ENCODE measurements at regions not wholly inside any gene's neighbourhood (a gene's known extent, or its start where the extent isn't known, plus 50 kb on each side); places are given as distances from the start of the nearest gene placed in this dataset.
"Not testable (repeated sequence)": the region's sequence is repeated elsewhere in the genome, so short reads cannot be mapped to it uniquely, and the experiment has no call there.

- Histone ChIP-seq H4K8ac (ENCODE audit: low read depth, low read length) (no peak overlapping the region), H3K18ac (ENCODE audit: low read length) (no peak overlapping the region), H2AK5ac (ENCODE audit: low read length) (no peak overlapping the region), H3K9ac (ENCODE audit: low read length) (no peak overlapping the region), H3K4me1 (ENCODE audit: control insufficient read depth, low read depth, low read length) (no peaks in the 10 kb centered on the region), H3K23ac (ENCODE audit: low read length) (no peak overlapping the region), H3K4me2 (ENCODE audit: low read length) (no peak overlapping the region), H3K4me3 (ENCODE audit: low read length) (no peak overlapping the region), H2BK120ac (ENCODE audit: low read depth, low read length) (no peak overlapping the region), H2BK5ac (ENCODE audit: low read length) (no peak overlapping the region), H3K27me3 (ENCODE audit: insufficient read depth, low read length, poor library complexity) (no peaks in the 10 kb centered on the region), H2BK15ac (replicated peaks; ENCODE audit: low read depth) (no peak overlapping the region), H3K56ac (ENCODE audit: low read length) (no peak overlapping the region), H3K36me3 (ENCODE audit: control insufficient read depth, insufficient read depth, low read length) (no peaks in the 10 kb centered on the region), H3K79me1 (ENCODE audit: low read length) (no peaks in the 10 kb centered on the region), H4K5ac (ENCODE audit: low read length) (no peak overlapping the region), H3K4ac (ENCODE audit: low read depth, low read length) (no peak overlapping the region), H3K27ac (ENCODE audit: low read depth, low read length) (no peak overlapping the region), H3K79me2 (ENCODE audit: control insufficient read depth, insufficient read depth, low read length) (no peaks in the 10 kb centered on the region)
- WGBS (ENCODE audit: extremely low coverage, insufficient coverage, low lambda C conversion rate), result 100% methylated on average over 1 of the region's 1 CpG
- no peak for DNase-seq
Measured at GRCh38 chr1:192493584-192493983, 82.0 kb upstream of the RGS1 start.

- no peak overlapping the region for H4K8ac ChIP-seq (ENCODE audit: low read depth, low read length)
- no peak overlapping the region for H3K56ac ChIP-seq (ENCODE audit: low read length)
- WGBS (ENCODE audit: extremely low coverage, insufficient coverage, low lambda C conversion rate), result no CpG with 5 or more reads among the region's 3 CpGs
Measured at GRCh38 chr1:192496369-192497056, 79.1 kb upstream of the RGS1 start.

GRCh38 chr1:192497214-192497794 lies 78.3 kb upstream of the RGS1 start:
- no peaks in the 10 kb centered on the region for H3K36me3 ChIP-seq (ENCODE audit: control insufficient read depth, insufficient read depth, low read length)

More at GRCh38 chr1:192496369-192497056, 79.1 kb upstream of the RGS1 start:
- Histone ChIP-seq H3K4me2 (ENCODE audit: low read length) (no peak overlapping the region), H3K4me3 (ENCODE audit: low read length) (no peak overlapping the region), H2AK5ac (ENCODE audit: low read length) (no peak overlapping the region), H3K18ac (ENCODE audit: low read length) (no peak overlapping the region), H3K4ac (ENCODE audit: low read depth, low read length) (no peak overlapping the region), H3K79me1 (ENCODE audit: low read length) (no peaks in the 10 kb centered on the region), H3K9ac (ENCODE audit: low read length) (no peak overlapping the region), H3K27me3 (ENCODE audit: insufficient read depth, low read length, poor library complexity) (no peaks in the 10 kb centered on the region), H2BK15ac (replicated peaks; ENCODE audit: low read depth) (no peak overlapping the region), H4K5ac (ENCODE audit: low read length) (no peak overlapping the region), H3K36me3 (ENCODE audit: control insufficient read depth, insufficient read depth, low read length) (no peaks in the 10 kb centered on the region), H3K4me1 (ENCODE audit: control insufficient read depth, low read depth, low read length) (no peaks in the 10 kb centered on the region), H3K23ac (ENCODE audit: low read length) (no peak overlapping the region), H2BK5ac (ENCODE audit: low read length) (no peak overlapping the region), H3K27ac (ENCODE audit: low read depth, low read length) (no peak overlapping the region), H3K79me2 (ENCODE audit: control insufficient read depth, insufficient read depth, low read length) (no peaks in the 10 kb centered on the region), H2BK120ac (ENCODE audit: low read depth, low read length) (no peak overlapping the region)
- DNase-seq, result no peak

GRCh38 chr1:192498092-192498491 lies 77.5 kb upstream of the RGS1 start:
- not testable (repeated sequence) for H3K79me2 ChIP-seq (ENCODE audit: control insufficient read depth, insufficient read depth, low read length); H3K79me1 ChIP-seq (ENCODE audit: low read length); H2BK15ac ChIP-seq (replicated peaks; ENCODE audit: low read depth); H3K18ac ChIP-seq (ENCODE audit: low read length); H3K56ac ChIP-seq (ENCODE audit: low read length); H3K23ac ChIP-seq (ENCODE audit: low read length); DNase-seq; H2AK5ac ChIP-seq (ENCODE audit: low read length); H2BK120ac ChIP-seq (ENCODE audit: low read depth, low read length); H3K9ac ChIP-seq (ENCODE audit: low read length); H3K27me3 ChIP-seq (ENCODE audit: insufficient read depth, low read length, poor library complexity); H3K36me3 ChIP-seq (ENCODE audit: control insufficient read depth, insufficient read depth, low read length); H3K4me2 ChIP-seq (ENCODE audit: low read length); H4K5ac ChIP-seq (ENCODE audit: low read length); H4K8ac ChIP-seq (ENCODE audit: low read depth, low read length); H2BK5ac ChIP-seq (ENCODE audit: low read length); H3K4ac ChIP-seq (ENCODE audit: low read depth, low read length); H3K4me1 ChIP-seq (ENCODE audit: control insufficient read depth, low read depth, low read length); H3K27ac ChIP-seq (ENCODE audit: low read depth, low read length); H3K4me3 ChIP-seq (ENCODE audit: low read length)
- no CpG with 5 or more reads among the region's 13 CpGs for WGBS (ENCODE audit: extremely low coverage, insufficient coverage, low lambda C conversion rate)

More at GRCh38 chr1:192497214-192497794, 78.3 kb upstream of the RGS1 start:
- no peak for DNase-seq
- no peaks in the 10 kb centered on the region for H3K4me1 ChIP-seq (ENCODE audit: control insufficient read depth, low read depth, low read length)
- no peak overlapping the region for H3K56ac ChIP-seq (ENCODE audit: low read length)
- no peaks in the 10 kb centered on the region for H3K79me2 ChIP-seq (ENCODE audit: control insufficient read depth, insufficient read depth, low read length)
- H2BK15ac ChIP-seq (replicated peaks; ENCODE audit: low read depth), result no peak overlapping the region
- no peak overlapping the region for H3K4ac ChIP-seq (ENCODE audit: low read depth, low read length)
- no peak overlapping the region for H3K27ac ChIP-seq (ENCODE audit: low read depth, low read length)
- no peak overlapping the region for H3K18ac ChIP-seq (ENCODE audit: low read length)
- H3K79me1 ChIP-seq (ENCODE audit: low read length), result no peaks in the 10 kb centered on the region
- H2AK5ac ChIP-seq (ENCODE audit: low read length), result no peak overlapping the region
- no peaks in the 10 kb centered on the region for H3K27me3 ChIP-seq (ENCODE audit: insufficient read depth, low read length, poor library complexity)
- no peak overlapping the region for H4K5ac ChIP-seq (ENCODE audit: low read length)
- H3K23ac ChIP-seq (ENCODE audit: low read length), result no peak overlapping the region
- no CpG with 5 or more reads among the region's 2 CpGs for WGBS (ENCODE audit: extremely low coverage, insufficient coverage, low lambda C conversion rate)
- H2BK120ac ChIP-seq (ENCODE audit: low read depth, low read length), result no peak overlapping the region
- no peak overlapping the region for H2BK5ac ChIP-seq (ENCODE audit: low read length)
- no peak overlapping the region for H3K4me2 ChIP-seq (ENCODE audit: low read length)
- no peak overlapping the region for H3K4me3 ChIP-seq (ENCODE audit: low read length)
- no peak overlapping the region for H4K8ac ChIP-seq (ENCODE audit: low read depth, low read length)
- H3K9ac ChIP-seq (ENCODE audit: low read length), result no peak overlapping the region

GRCh38 chr1:192499061-192499581 lies 76.5 kb upstream of the RGS1 start:
- not testable (repeated sequence) for H2AK5ac ChIP-seq (ENCODE audit: low read length); H2BK15ac ChIP-seq (replicated peaks; ENCODE audit: low read depth); H3K27ac ChIP-seq (ENCODE audit: low read depth, low read length); H3K23ac ChIP-seq (ENCODE audit: low read length); H4K8ac ChIP-seq (ENCODE audit: low read depth, low read length); H3K27me3 ChIP-seq (ENCODE audit: insufficient read depth, low read length, poor library complexity); H2BK120ac ChIP-seq (ENCODE audit: low read depth, low read length); H3K18ac ChIP-seq (ENCODE audit: low read length); H3K4me3 ChIP-seq (ENCODE audit: low read length); H3K4me2 ChIP-seq (ENCODE audit: low read length); H3K79me1 ChIP-seq (ENCODE audit: low read length); H3K9ac ChIP-seq (ENCODE audit: low read length); H3K79me2 ChIP-seq (ENCODE audit: control insufficient read depth, insufficient read depth, low read length); H3K4ac ChIP-seq (ENCODE audit: low read depth, low read length); H3K36me3 ChIP-seq (ENCODE audit: control insufficient read depth, insufficient read depth, low read length); H3K4me1 ChIP-seq (ENCODE audit: control insufficient read depth, low read depth, low read length); H4K5ac ChIP-seq (ENCODE audit: low read length); H2BK5ac ChIP-seq (ENCODE audit: low read length); H3K56ac ChIP-seq (ENCODE audit: low read length); DNase-seq
- no CpG with 5 or more reads among the region's 29 CpGs for WGBS (ENCODE audit: extremely low coverage, insufficient coverage, low lambda C conversion rate)
